HEK293 (cell line): ENCODE measurements at regions not wholly inside any gene's neighbourhood (a gene's known extent, or its start where the extent isn't known, plus 50 kb on each side); places are given as distances from the start of the nearest gene placed in this dataset.
"Not testable (repeated sequence)": the region's sequence is repeated elsewhere in the genome, so short reads cannot be mapped to it uniquely, and the experiment has no call there.

Experiments used
- CTCF ChIA-PET: fragments of 350-600 bp; formaldehyde crosslinking; extraction: SDS; loops from one replicate; lab custom pipeline; 2021; ENCODE audit warnings: antibody characterized with exemption; lab: Yijun Ruan, JAX
- POLR2A ChIA-PET: fragments of 300-600 bp; formaldehyde crosslinking; extraction: SDS; loops from one replicate; lab custom pipeline; 2020; ENCODE audit warnings: antibody characterized with exemption, inconsistent platforms; lab: Yijun Ruan, JAX
- H3K27ac ChIP-seq: fragments of 200-500 bp; sonication (Bioruptor generic); 2 replicates; pipeline ENCODE4 v1.5.1; 2014; ENCODE audit warnings: low read depth, low read length, control low read depth, inconsistent platforms; ENCODE audit errors: extremely low read depth
- H3K36me3 ChIP-seq, 2 experiments: fragments of 200-500 bp in 1 of 2; sonication (Bioruptor generic) in 1 of 2; 1 replicate in 1 of 2; 2 replicates in 1 of 2; pipeline ENCODE4 v1.5.1; 2014 to 2017; ENCODE audit warnings: inconsistent platforms in 2 of 2, low read length in 2 of 2; ENCODE audit not compliant: control insufficient read depth in 2 of 2, insufficient read depth in 1 of 2
- H3K4me1 ChIP-seq: fragments of 200-500 bp; sonication (Bioruptor generic); 2 replicates; pipeline ENCODE4 v1.5.1; 2014; ENCODE audit warnings: mild to moderate bottlenecking, low read length, inconsistent platforms; ENCODE audit not compliant: control insufficient read depth, insufficient read depth
- H3K4me3 ChIP-seq: 2 replicates; pipeline ENCODE4 v1.5.1; 2011; ENCODE audit warnings: low read depth, mild to moderate bottlenecking, control low read depth, low read length, moderate library complexity
- H3K9me3 ChIP-seq: fragments of 200-500 bp; sonication (Bioruptor generic); 2 replicates; pipeline ENCODE4 v1.5.1; 2014; ENCODE audit warnings: low read depth, low read length, inconsistent platforms; ENCODE audit not compliant: control insufficient read depth, insufficient read depth
- ZBTB20 ChIP-seq: fragments of 450-650 bp; formaldehyde crosslinking; IDR thresholded peaks from 2 replicates; pipeline ENCODE4 v1.5.1; 2016; ENCODE audit warnings: missing biosample characterization, missing genetic modification characterization

DNA sequence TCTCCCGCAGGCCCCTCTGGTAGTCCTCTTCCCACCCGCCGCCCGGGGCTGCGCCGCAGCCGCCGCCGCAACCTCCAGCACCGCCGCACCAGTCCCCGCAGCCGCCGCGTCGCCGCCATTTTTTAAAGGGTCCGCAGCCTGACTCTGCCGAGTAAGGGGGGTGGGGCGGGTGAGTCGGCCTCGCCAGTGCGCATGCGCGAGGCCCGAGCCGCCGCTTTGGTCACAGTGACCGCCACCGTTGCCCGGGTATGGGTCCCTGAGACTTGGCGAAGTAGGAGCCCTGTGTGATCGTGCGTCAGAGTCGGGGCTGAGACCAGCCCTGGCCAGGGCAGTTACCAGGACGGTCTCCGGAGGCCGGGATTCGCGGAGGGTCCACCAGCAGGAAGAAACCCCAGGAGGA is 169.6 kb upstream of the ZNG1F start:
- CTCF ChIA-PET, POLR2A ChIA-PET, H3K36me3 ChIP-seq, H3K9me3 ChIP-seq, H3K4me1 ChIP-seq: not testable (repeated sequence)
- peak; percentile 46; the same call in 1 of the 2 replicates for TF ChIP-seq ZBTB20 (tag by site-specific recombination)
- peak overlapping the region; percentile 24; the same call in 1 of the 2 replicates for H3K27ac ChIP-seq
- peak overlapping the region; percentile 46 for H3K4me3 ChIP-seq

DNA sequence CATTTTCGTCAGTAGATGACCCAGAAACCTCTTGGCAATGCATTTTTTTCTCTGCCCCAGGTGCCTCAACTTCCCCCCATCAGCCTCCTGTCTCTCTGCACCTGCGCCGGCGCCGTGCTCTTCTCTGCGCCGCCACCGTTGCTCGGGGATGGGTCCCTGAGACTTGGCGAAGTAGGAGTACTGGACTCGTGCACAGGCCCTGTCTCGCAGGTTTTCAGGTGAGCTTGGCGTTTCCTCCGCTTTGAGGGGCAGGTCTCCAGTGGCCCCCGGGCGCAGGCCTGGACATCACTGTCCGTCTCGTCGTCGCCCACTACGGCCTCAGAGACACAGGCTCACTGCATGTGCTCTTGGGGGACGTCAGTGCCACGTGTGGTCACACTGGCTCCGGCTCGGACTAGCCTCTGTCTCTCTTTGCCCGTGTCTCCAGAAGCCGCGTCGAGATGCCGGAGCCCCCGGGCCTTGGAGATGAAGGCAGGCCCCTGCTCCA is 168.8 kb upstream of the ZNG1F start:
- H3K9me3 ChIP-seq, H3K27ac ChIP-seq, H3K4me1 ChIP-seq, POLR2A ChIA-PET, CTCF ChIA-PET, H3K4me3 ChIP-seq, H3K36me3 ChIP-seq: not testable (repeated sequence)

- H3K36me3 ChIP-seq, POLR2A ChIA-PET, H3K4me3 ChIP-seq, H3K4me1 ChIP-seq, CTCF ChIA-PET, H3K9me3 ChIP-seq, H3K27ac ChIP-seq: not testable (repeated sequence)
Measured at GRCh38 chr9:41357350-41357748, 168.2 kb upstream of the ZNG1F start.

- H3K4me1 ChIP-seq, H3K27ac ChIP-seq, POLR2A ChIA-PET, CTCF ChIA-PET, H3K9me3 ChIP-seq, H3K4me3 ChIP-seq, H3K36me3 ChIP-seq: not testable (repeated sequence)
Measured at GRCh38 chr9:41356588-41357349, 167.7 kb upstream of the ZNG1F start.

GRCh38 chr9:41355712-41356450 is 166.8 kb upstream of the ZNG1F start:
- H3K9me3 ChIP-seq, H3K4me3 ChIP-seq, H3K36me3 ChIP-seq, CTCF ChIA-PET, H3K27ac ChIP-seq, H3K4me1 ChIP-seq, POLR2A ChIA-PET: not testable (repeated sequence)

- CTCF ChIA-PET, POLR2A ChIA-PET: not testable (repeated sequence)
Measured at GRCh38 chr9:41354978-41355377, 165.9 kb upstream of the ZNG1F start.

GRCh38 chr9:41354060-41354934 is 165.2 kb upstream of the ZNG1F start:
- POLR2A ChIA-PET, H3K9me3 ChIP-seq, CTCF ChIA-PET, H3K4me3 ChIP-seq, H3K36me3 ChIP-seq, H3K27ac ChIP-seq, H3K4me1 ChIP-seq: not testable (repeated sequence)

More at GRCh38 chr9:41354978-41355377, 165.9 kb upstream of the ZNG1F start:
- not testable (repeated sequence) for H3K36me3 ChIP-seq, H3K27ac ChIP-seq, H3K9me3 ChIP-seq, H3K4me1 ChIP-seq, H3K4me3 ChIP-seq

- H3K36me3 ChIP-seq, POLR2A ChIA-PET, CTCF ChIA-PET, H3K4me1 ChIP-seq, H3K4me3 ChIP-seq, H3K27ac ChIP-seq, H3K9me3 ChIP-seq: not testable (repeated sequence)
Measured at GRCh38 chr9:41353026-41353425, 163.9 kb upstream of the ZNG1F start.

GRCh38 chr9:41352390-41352789 is 163.3 kb upstream of the ZNG1F start:
- H3K4me3 ChIP-seq, CTCF ChIA-PET, H3K27ac ChIP-seq, H3K4me1 ChIP-seq, POLR2A ChIA-PET, H3K9me3 ChIP-seq, H3K36me3 ChIP-seq: not testable (repeated sequence)

GRCh38 chr9:41347893-41348292 is 158.8 kb upstream of the ZNG1F start:
- H3K9me3 ChIP-seq, H3K36me3 ChIP-seq, CTCF ChIA-PET, H3K27ac ChIP-seq, POLR2A ChIA-PET, H3K4me3 ChIP-seq, H3K4me1 ChIP-seq: not testable (repeated sequence)
